ENCODE measurements at regions not wholly inside any gene's neighbourhood (a gene's known extent, or its start where the extent isn't known, plus 50 kb on each side); places are given as distances from the start of the nearest gene placed in this dataset.

GRCh38 chr16:13767215-13767614 is 152.7 kb upstream of the ERCC4 start:
- no peak overlapping the region for H3K4me3 ChIP-seq (replicated peaks in 1 of 3; ENCODE audit: insufficient read depth in 1 of 3, low read depth in 1 of 3, low read length in 3 of 3)
- no peak overlapping the region for H3K27ac ChIP-seq (ENCODE audit: insufficient read depth, low read depth, low read length)
- no peaks in the 10 kb centered on the region for H4K20me1 ChIP-seq (replicated peaks; ENCODE audit: control insufficient read depth, extremely low read depth, insufficient read depth, low read length)
- no peak overlapping the region for H2AFZ ChIP-seq (ENCODE audit: low read depth, low read length)
- no peaks in the 10 kb centered on the region for H3K36me3 ChIP-seq (ENCODE audit: control insufficient read depth in 2 of 2, extremely low read depth in 1 of 2, insufficient read depth in 2 of 2, low read length in 2 of 2)
- ChIA-PET CTCF (no interaction called here), POLR2A (no interaction called here)
- H3K4me1 ChIP-seq (ENCODE audit: control insufficient read depth, extremely low read depth, insufficient read depth, low read length): no peaks in the 10 kb centered on the region
- H3K4me2 ChIP-seq (ENCODE audit: insufficient read depth, low read length): no peak overlapping the region
- H3K79me2 ChIP-seq (ENCODE audit: control insufficient read depth, insufficient read depth, low read length): no peaks in the 10 kb centered on the region
- H3K27me3 ChIP-seq (ENCODE audit: control insufficient read depth in 2 of 2, insufficient read depth in 2 of 2, low read length in 2 of 2): no peaks in the 10 kb centered on the region
- no peak for DNase-seq (ENCODE audit: low read depth, low spot score)
- H3K9me3 ChIP-seq (replicated peaks; ENCODE audit: control insufficient read depth, insufficient read depth, low read length): peaks cover 2% of the 10 kb centered on the region
- TF ChIP-seq CTCF (IDR thresholded peaks at IDR 0.05; ENCODE audit: extremely low read depth in 1 of 2, insufficient read depth in 1 of 2, low read depth in 1 of 2, low read length in 2 of 2): no peak
- TF ChIP-seq JUN (IDR thresholded peaks at IDR 0.05; ENCODE audit: borderline replicate concordance, insufficient read depth, insufficient read length, low read depth): no peak
- TF ChIP-seq MYC (IDR thresholded peaks at IDR 0.05; ENCODE audit: low read depth, low read length): no peak
- TF ChIP-seq MAX (IDR thresholded peaks at IDR 0.05; ENCODE audit: insufficient read depth, insufficient read length): no peak
- no peak for TF ChIP-seq POLR2AphosphoS5 (IDR thresholded peaks at IDR 0.05; ENCODE audit: insufficient read depth, low read depth, low read length)
- TF ChIP-seq GATA2 (IDR thresholded peaks at IDR 0.05; ENCODE audit: insufficient read depth, insufficient read length, low read depth, low read length): no peak
- TF ChIP-seq EZH2 (IDR thresholded peaks at IDR 0.05; ENCODE audit: borderline replicate concordance, low read depth, low read length, severe bottlenecking): no peak
- no peak for TF ChIP-seq FOS (IDR thresholded peaks at IDR 0.05; ENCODE audit: borderline replicate concordance, insufficient read depth, low read length)
- TF ChIP-seq POLR2A (IDR thresholded peaks at IDR 0.05; ENCODE audit: low read depth, low read length): no peak
- H3K9ac ChIP-seq (replicated peaks; ENCODE audit: extremely low read depth, insufficient read depth, low read length): no peak overlapping the region
- dilution Hi-C loops (cut with MboI; ENCODE audit: extremely low pct_ligation_motif_present, low sequenced_read_pairs): no loop called here
- H3K9me1 ChIP-seq (replicated peaks; ENCODE audit: control insufficient read depth, extremely low read depth, insufficient read depth, low read length): no peaks in the 10 kb centered on the region
- intact Hi-C loops (cut with micrococcal nuclease): no loop called here
- no TSS peak for BruUV-seq (replicated peaks)
- no peak for FAIRE-seq

Measured in endothelial cell of umbilical vein (primary cell).